A673 (cell line): ENCODE measurements at regions not wholly inside any gene's neighbourhood (a gene's known extent, or its start where the extent isn't known, plus 50 kb on each side); places are given as distances from the start of the nearest gene placed in this dataset.

Experiments
- BruUV-seq: library from RNA; stranded (reverse); fragments of 400-500 nt; replicated peaks from 2 replicates; lab custom pipeline; 2021; lab: Mats Ljungman, UMichigan
- CTCF ChIA-PET: fragments of 300-600 bp; sonication (Branson Sonifier 250); formaldehyde crosslinking; loops from one replicate; lab custom pipeline; 2022; ENCODE audit warnings: antibody characterized with exemption; lab: Charles Lee
- POLR2A ChIA-PET: fragments of 300-600 bp; sonication (Branson Sonifier 250); formaldehyde crosslinking; loops from one replicate; lab custom pipeline; 2022; ENCODE audit warnings: antibody characterized with exemption; ENCODE audit not compliant: low non-redundant PET; lab: Charles Lee
- DNase-seq: peaks from one replicate; pipeline ENCODE4 v3.0.0-alpha.2; 2015; ENCODE audit warnings: low spot score
- H3K27ac ChIP-seq: fragments of 200-600 bp; sonication (generic); 2 replicates; pipeline ENCODE4 v1.5.1; 2016; ENCODE audit warnings: mixed run types, low read depth, mild to moderate bottlenecking, mixed read lengths, antibody characterized with exemption, low read length; ENCODE audit not compliant: poor library complexity, severe bottlenecking
- H3K27me3 ChIP-seq: fragments of 200-600 bp; sonication (generic); replicated peaks from 2 replicates; pipeline ENCODE4 v1.6.1; 2017; ENCODE audit warnings: mixed run types, low read depth, mild to moderate bottlenecking, mixed read lengths, antibody characterized with exemption, low read length; ENCODE audit not compliant: insufficient read depth, poor library complexity
- H3K36me3 ChIP-seq: fragments of 200-600 bp; sonication (generic); 2 replicates; pipeline ENCODE4 v1.6.1; 2016; ENCODE audit warnings: mixed run types, mild to moderate bottlenecking, mixed read lengths, antibody characterized with exemption, low read length; ENCODE audit not compliant: insufficient read depth, poor library complexity, severe bottlenecking
- H3K4me1 ChIP-seq: fragments of 200-600 bp; sonication (generic); 2 replicates; pipeline ENCODE4 v1.6.1; 2017; ENCODE audit warnings: mixed run types, mild to moderate bottlenecking, mixed read lengths, antibody characterized with exemption, low read length; ENCODE audit not compliant: insufficient read depth, poor library complexity, severe bottlenecking
- H3K4me3 ChIP-seq: fragments of 200-600 bp; sonication (generic); 2 replicates; pipeline ENCODE4 v1.5.1; 2016; ENCODE audit warnings: low read depth, mixed run types, mild to moderate bottlenecking, mixed read lengths, low read length; ENCODE audit not compliant: poor library complexity, severe bottlenecking
- H3K9me3 ChIP-seq: fragments of 200-600 bp; sonication (generic); 2 replicates; pipeline ENCODE4 v1.6.1; 2016; ENCODE audit warnings: mixed run types, low read depth, mild to moderate bottlenecking, mixed read lengths, antibody characterized with exemption, low read length; ENCODE audit not compliant: poor library complexity, severe bottlenecking
- CTCF ChIP-seq: fragments of 300-800, 200-600 bp; sonication (generic); conservative IDR thresholded peaks from 2 replicates; pipeline ENCODE4 v1.5.1; 2017; ENCODE audit warnings: low read depth, mild to moderate bottlenecking, antibody characterized with exemption, low read length, moderate library complexity, mixed read lengths
- EZH2 ChIP-seq: fragments of 200-600 bp; sonication (generic); IDR thresholded peaks from 2 replicates; pipeline ENCODE4 v1.6.1; 2017; ENCODE audit warnings: borderline replicate concordance, low read depth, mild to moderate bottlenecking, mixed read lengths, antibody characterized with exemption, low read length; ENCODE audit not compliant: poor library complexity, severe bottlenecking
- intact Hi-C: fragments of 100-400 bp; cut with micrococcal nuclease; formaldehyde crosslinking; loops from one replicate; pipeline ENCODE4 v1.10.0; 2022; ENCODE audit not compliant: unreplicated experiment

- Histone ChIP-seq H3K27me3 (no peaks in the 10 kb centered on the region), H3K4me1 (peaks cover 7% of the 10 kb centered on the region), H3K4me3 (no peak overlapping the region), H3K36me3 (no peaks in the 10 kb centered on the region), H3K27ac (no peak overlapping the region), H3K9me3 (no peaks in the 10 kb centered on the region)
- CTCF ChIA-PET: no interaction called here
- BruUV-seq: no TSS peak
- intact Hi-C loops: no loop called here
- DNase-seq: no peak
- TF ChIP-seq CTCF: no peak
- POLR2A ChIA-PET: no interaction called here
Measured at GRCh38 chr10:52571018-52571417, 201.6 kb downstream of the MBL2 start.

- Histone ChIP-seq H3K27ac (no peak overlapping the region), H3K4me1 (peaks cover 7% of the 10 kb centered on the region), H3K4me3 (no peak overlapping the region), H3K9me3 (no peaks in the 10 kb centered on the region), H3K36me3 (no peaks in the 10 kb centered on the region), H3K27me3 (no peaks in the 10 kb centered on the region)
- no peak for DNase-seq
- ChIA-PET CTCF (no interaction called here), POLR2A (no interaction called here)
- intact Hi-C loops: no loop called here
- BruUV-seq: no TSS peak
- no peak for TF ChIP-seq CTCF
- TF ChIP-seq EZH2: no peak
Measured at GRCh38 chr10:52571516-52572182, 200.9 kb downstream of the MBL2 start.

GRCh38 chr10:52573347-52573746 is 199.2 kb downstream of the MBL2 start:
- intact Hi-C loops: no loop called here
- BruUV-seq: no TSS peak
- Histone ChIP-seq H3K36me3 (no peaks in the 10 kb centered on the region), H3K4me3 (no peak overlapping the region), H3K27me3 (no peaks in the 10 kb centered on the region), H3K27ac (no peak overlapping the region), H3K4me1 (peaks cover 7% of the 10 kb centered on the region), H3K9me3 (no peaks in the 10 kb centered on the region)
- no peak for DNase-seq
- CTCF ChIA-PET: no interaction called here
- POLR2A ChIA-PET: no interaction called here
- TF ChIP-seq CTCF (no peak), EZH2 (no peak)
